ACHN (cell line): ENCODE measurements at regions not wholly inside any gene's neighbourhood (a gene's known extent, or its start where the extent isn't known, plus 50 kb on each side); places are given as distances from the start of the nearest gene placed in this dataset.
"Not testable (repeated sequence)": the region's sequence is repeated elsewhere in the genome, so short reads cannot be mapped to it uniquely, and the experiment has no call there.

ENCODE experiments used
- DNase-seq: peaks from one replicate; pipeline ENCODE4 v3.0.0-alpha.2; 2015
- in situ Hi-C: cut with HindIII; loops from 2 replicates; pipeline ENCODE4 v1.10.0; 2017; ENCODE audit warnings: low sequenced_read_pairs, low pct_ligation_motif_present, low pct_unique_long_range_greater_than_20kb

GRCh38 chr12:5155866-5156265 is 112.2 kb downstream of the KCNA5 start:
- DNase-seq: no peak
- in situ Hi-C loops: no loop called here

- in situ Hi-C loops: no loop called here
- no peak for DNase-seq
Measured at GRCh38 chr12:5160827-5161226, 117.1 kb downstream of the KCNA5 start.

- DNase-seq: no peak
- in situ Hi-C loops: no loop called here
Measured at GRCh38 chr12:5163661-5164060, 120.0 kb downstream of the KCNA5 start.

- DNase-seq: no peak
- in situ Hi-C loops: no loop called here
Measured at GRCh38 chr12:5165296-5165970, 121.8 kb downstream of the KCNA5 start.

GRCh38 chr12:5166976-5167375 is 123.3 kb downstream of the KCNA5 start:
- DNase-seq: peak; percentile 91
- in situ Hi-C loops: no loop called here

- no peak for DNase-seq
- in situ Hi-C loops: no loop called here
Measured at GRCh38 chr12:5168148-5168547, 124.5 kb downstream of the KCNA5 start.

GRCh38 chr12:5170844-5171243 is 127.2 kb downstream of the KCNA5 start:
- in situ Hi-C loops: no loop called here
- no peak for DNase-seq

- peak; percentile 63 for DNase-seq
- in situ Hi-C loops: no loop called here
Measured at GRCh38 chr12:5171701-5172100, 128.0 kb downstream of the KCNA5 start.

- in situ Hi-C loops: no loop called here
- no peak for DNase-seq
Measured at GRCh38 chr12:5172886-5173285, 129.2 kb downstream of the KCNA5 start.

GRCh38 chr12:5173511-5174011 is 129.9 kb downstream of the KCNA5 start:
- no peak for DNase-seq
- in situ Hi-C loops: no loop called here

GRCh38 chr12:5175415-5175814 is 131.7 kb downstream of the KCNA5 start:
- in situ Hi-C loops, DNase-seq: not testable (repeated sequence)

- in situ Hi-C loops: no loop called here
- DNase-seq: no peak
Measured at GRCh38 chr12:5176036-5176435, 132.4 kb downstream of the KCNA5 start.

GRCh38 chr12:5177096-5177495 is 133.4 kb downstream of the KCNA5 start:
- in situ Hi-C loops: no loop called here

GRCh38 chr12:5177731-5178130 is 134.1 kb downstream of the KCNA5 start:
- no peak for DNase-seq
- in situ Hi-C loops: no loop called here

More at GRCh38 chr12:5177096-5177495, 133.4 kb downstream of the KCNA5 start:
- DNase-seq: no peak

- in situ Hi-C loops: no loop called here
- no peak for DNase-seq
Measured at GRCh38 chr12:5178571-5178970, 134.9 kb downstream of the KCNA5 start.

GRCh38 chr12:5180496-5180895 is 136.8 kb downstream of the KCNA5 start:
- in situ Hi-C loops: no loop called here
- no peak for DNase-seq

GRCh38 chr12:5184186-5184585 is 140.5 kb downstream of the KCNA5 start:
- DNase-seq: no peak
- in situ Hi-C loops: no loop called here

- in situ Hi-C loops: no loop called here
- no peak for DNase-seq
Measured at GRCh38 chr12:5185435-5186069, 141.9 kb downstream of the KCNA5 start.

GRCh38 chr12:5186715-5187114 is 143.0 kb downstream of the KCNA5 start:
- in situ Hi-C loops: no loop called here
- DNase-seq: no peak

- in situ Hi-C loops: no loop called here
- DNase-seq: no peak
Measured at GRCh38 chr12:5187136-5187535, 143.5 kb downstream of the KCNA5 start.
